Immature natural killer cell (primary cell): ENCODE measurements at regions not wholly inside any gene's neighbourhood (a gene's known extent, or its start where the extent isn't known, plus 50 kb on each side); places are given as distances from the start of the nearest gene placed in this dataset.
"Not testable (repeated sequence)": the region's sequence is repeated elsewhere in the genome, so short reads cannot be mapped to it uniquely, and the experiment has no call there.

Experiments
- DNase-seq, 3 donors: peaks; one replicate each; pipeline ENCODE4 v3.0.0; 2022; ENCODE audit warnings: mixed read lengths in 1 of 3
- H3K27ac Mint-ChIP-seq, 6 donors: one replicate each; pipeline ENCODE4 v1.8.0; 2020; ENCODE audit warnings: mixed read lengths in 6 of 6, mild to moderate bottlenecking in 5 of 6, inconsistent platforms in 4 of 6, moderate library complexity in 3 of 6
- H3K27me3 Mint-ChIP-seq, 3 donors: one replicate each; pipeline ENCODE4 v1.8.0; 2020 to 2021; ENCODE audit warnings: low read depth in 3 of 3, mild to moderate bottlenecking in 3 of 3, mixed read lengths in 3 of 3, moderate library complexity in 3 of 3, inconsistent platforms in 1 of 3
- H3K36me3 Mint-ChIP-seq, 3 donors: one replicate each; pipeline ENCODE4 v1.8.0; 2020; ENCODE audit warnings: mixed read lengths in 3 of 3, inconsistent platforms in 2 of 3, mild to moderate bottlenecking in 2 of 3
- H3K4me1 Mint-ChIP-seq, 2 donors: one replicate each; pipeline ENCODE4 v1.8.0; 2020; ENCODE audit warnings: inconsistent platforms in 2 of 2, mild to moderate bottlenecking in 2 of 2, mixed read lengths in 2 of 2, moderate library complexity in 1 of 2
- H3K4me3 Mint-ChIP-seq, 5 donors: one replicate each; pipeline ENCODE4 v1.8.0; 2020; ENCODE audit warnings: mild to moderate bottlenecking in 5 of 5, mixed read lengths in 5 of 5, inconsistent platforms in 3 of 5, moderate library complexity in 3 of 5
- H3K9me3 Mint-ChIP-seq, 6 donors: one replicate each; pipeline ENCODE4 v1.8.0; 2020; ENCODE audit warnings: mild to moderate bottlenecking in 6 of 6, mixed read lengths in 6 of 6, inconsistent platforms in 4 of 6, moderate library complexity in 3 of 6

DNA sequence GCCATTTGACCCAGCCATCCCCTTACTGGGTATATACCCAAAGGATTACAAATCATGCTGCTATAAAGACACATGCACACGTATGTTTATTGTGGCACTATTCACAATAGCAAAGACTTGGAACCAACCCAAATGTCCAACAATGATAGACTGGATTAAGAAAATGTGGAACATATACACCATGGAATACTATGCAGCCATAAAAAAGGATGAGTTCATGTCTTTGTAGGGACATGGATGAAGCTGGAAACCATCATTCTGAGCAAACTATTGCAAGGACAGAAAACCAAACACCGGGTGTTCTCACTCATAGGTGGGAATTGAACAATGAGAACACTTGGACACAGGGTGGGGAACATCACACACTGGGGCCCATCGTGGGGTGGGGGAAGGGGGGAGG lies 172.5 kb upstream of the POGK start:
- H3K27me3 Mint-ChIP-seq, H3K4me3 Mint-ChIP-seq, H3K4me1 Mint-ChIP-seq, H3K27ac Mint-ChIP-seq, H3K36me3 Mint-ChIP-seq, H3K9me3 Mint-ChIP-seq, DNase-seq: not testable (repeated sequence)

- not testable (repeated sequence) for H3K27me3 Mint-ChIP-seq, H3K36me3 Mint-ChIP-seq, DNase-seq, H3K4me1 Mint-ChIP-seq, H3K4me3 Mint-ChIP-seq, H3K27ac Mint-ChIP-seq, H3K9me3 Mint-ChIP-seq
These were observed 171.7 kb upstream of the POGK start for GRCh38 chr1:166667600-166667999.

GRCh38 chr1:166671627-166672026 lies 167.6 kb upstream of the POGK start:
- Mint-ChIP-seq H3K36me3 (no peaks in the 10 kb centered on the region), H3K27me3 (peaks cover 3 to 13% (median 3%) of the 10 kb centered on the region in 3 donors), H3K4me3 (no peak overlapping the region), H3K9me3 (no peaks in the 10 kb centered on the region), H3K4me1 (peaks cover 15 to 19% of the 10 kb centered on the region in 2 donors), H3K27ac (no peak overlapping the region)
- no peak for DNase-seq

- H3K27ac Mint-ChIP-seq, result no peak overlapping the region
- H3K4me3 Mint-ChIP-seq, result peak overlapping the region in 4 of 5 donors; percentile 1 to 42 (median 22)
These were observed 165.6 kb upstream of the POGK start for GRCh38 chr1:166673722-166674121.

GRCh38 chr1:166675213-166675612 lies 164.1 kb upstream of the POGK start:
- Mint-ChIP-seq H3K4me1 (peaks cover 15 to 19% of the 10 kb centered on the region in 2 donors), H3K36me3 (no peaks in the 10 kb centered on the region), H3K27ac (no peak overlapping the region), H3K27me3 (peaks cover under 1 to 4% (median 3%) of the 10 kb centered on the region in 3 donors), H3K4me3 (no peak overlapping the region), H3K9me3 (peaks cover 0 to 2% (median 0%) of the 10 kb centered on the region in 6 donors)
- no peak for DNase-seq

More at GRCh38 chr1:166673722-166674121, 165.6 kb upstream of the POGK start:
- H3K27me3 Mint-ChIP-seq, result peaks cover 3 to 11% (median 3%) of the 10 kb centered on the region in 3 donors
- DNase-seq, result no peak
- peaks cover 15 to 19% of the 10 kb centered on the region in 2 donors for H3K4me1 Mint-ChIP-seq
- peaks cover 0 to 2% (median 0%) of the 10 kb centered on the region in 6 donors for H3K9me3 Mint-ChIP-seq
- H3K36me3 Mint-ChIP-seq, result no peaks in the 10 kb centered on the region

DNA sequence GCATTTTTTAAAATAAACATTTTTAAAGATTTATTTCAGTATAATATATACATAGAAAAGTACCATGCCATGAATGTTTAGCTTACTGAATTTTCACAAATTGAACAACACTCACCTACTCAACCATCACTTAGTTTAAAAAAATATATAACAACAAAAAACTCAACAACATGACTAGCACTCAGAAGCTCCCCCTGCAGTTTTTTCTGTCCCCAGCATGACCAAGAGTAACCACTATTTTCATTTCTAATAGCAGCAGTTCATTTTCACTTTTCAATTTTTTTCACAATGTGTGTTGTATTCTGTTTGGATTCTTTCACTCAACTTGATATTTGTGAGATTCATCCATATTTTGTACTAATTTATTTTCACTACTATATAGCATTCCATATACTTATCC lies 162.3 kb upstream of the POGK start:
- Mint-ChIP-seq H3K9me3 (peaks cover 0 to 4% (median 0%) of the 10 kb centered on the region in 6 donors), H3K27ac (no peak overlapping the region), H3K4me1 (peaks cover 15 to 19% of the 10 kb centered on the region in 2 donors), H3K36me3 (no peaks in the 10 kb centered on the region), H3K4me3 (no peak overlapping the region), H3K27me3 (peaks cover 0 to 4% (median 3%) of the 10 kb centered on the region in 3 donors)
- no peak for DNase-seq

DNA sequence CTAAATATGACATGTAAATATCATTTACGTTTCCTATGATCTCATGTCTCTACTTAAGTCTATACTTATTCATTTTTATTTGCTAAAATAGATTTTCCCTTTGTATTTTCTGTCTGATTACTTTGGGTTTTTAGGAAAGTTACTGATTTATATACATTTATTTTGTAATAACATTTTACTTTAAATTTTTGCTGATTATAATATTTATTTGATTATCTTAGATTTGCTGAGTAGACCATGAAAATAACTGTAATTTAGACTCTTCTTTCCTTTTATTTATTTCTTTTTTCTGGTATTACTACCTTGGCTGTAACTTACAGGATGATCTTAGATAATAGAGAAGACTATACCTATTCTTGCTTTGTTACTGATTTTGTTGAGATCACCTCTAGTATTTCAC lies 159.9 kb upstream of the POGK start:
- Mint-ChIP-seq H3K4me3 (no peak overlapping the region), H3K36me3 (no peaks in the 10 kb centered on the region), H3K9me3 (peaks cover 0 to 4% (median 0%) of the 10 kb centered on the region in 6 donors), H3K27ac (no peak overlapping the region), H3K4me1 (peaks cover 0 to 2% of the 10 kb centered on the region in 2 donors), H3K27me3 (peaks cover 0 to 4% (median 0%) of the 10 kb centered on the region in 3 donors)
- no peak for DNase-seq

GRCh38 chr1:166682588-166682987 lies 156.7 kb upstream of the POGK start:
- no peak for DNase-seq
- no peak overlapping the region for H3K27ac Mint-ChIP-seq
- H3K4me3 Mint-ChIP-seq, result no peak overlapping the region
- peaks cover 1 to 4% (median 3%) of the 10 kb centered on the region in 3 donors for H3K27me3 Mint-ChIP-seq
- H3K9me3 Mint-ChIP-seq, result peaks cover 0 to 18% (median 11%) of the 10 kb centered on the region in 6 donors
- peaks cover 0 to 7% (median 0%) of the 10 kb centered on the region in 3 donors for H3K36me3 Mint-ChIP-seq
- no peaks in the 10 kb centered on the region for H3K4me1 Mint-ChIP-seq

DNA sequence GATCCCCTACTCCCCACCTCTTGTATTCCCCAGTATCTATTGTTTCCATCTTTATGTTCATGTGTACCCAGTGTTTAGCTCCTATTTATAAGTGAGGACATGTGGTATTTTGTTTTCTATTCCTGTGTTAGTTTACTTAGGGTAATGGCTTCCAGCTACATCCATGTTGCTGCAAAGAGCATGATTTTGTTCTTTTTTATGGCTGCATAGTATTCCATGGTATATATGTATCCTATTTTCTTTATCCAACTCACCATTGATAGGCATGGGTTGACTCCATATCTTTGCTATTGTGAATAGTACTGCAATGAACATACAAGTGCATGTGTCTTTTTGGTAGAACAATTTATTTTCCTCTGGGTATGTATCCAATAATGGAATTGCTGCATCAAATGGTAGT lies 154.6 kb upstream of the POGK start:
- H3K4me3 Mint-ChIP-seq, DNase-seq, H3K27ac Mint-ChIP-seq, H3K4me1 Mint-ChIP-seq, H3K27me3 Mint-ChIP-seq, H3K36me3 Mint-ChIP-seq: not testable (repeated sequence)
- H3K9me3 Mint-ChIP-seq, result peaks cover 0 to 18% (median 11%) of the 10 kb centered on the region in 6 donors

GRCh38 chr1:166685200-166685599 lies 154.1 kb upstream of the POGK start:
- Mint-ChIP-seq H3K4me3 (no peak overlapping the region), H3K9me3 (peaks cover 0 to 18% (median 11%) of the 10 kb centered on the region in 6 donors), H3K4me1 (no peaks in the 10 kb centered on the region), H3K36me3 (peaks cover 0 to 7% (median 0%) of the 10 kb centered on the region in 3 donors), H3K27me3 (peaks cover 1 to 4% (median 4%) of the 10 kb centered on the region in 3 donors), H3K27ac (no peak overlapping the region)
- no peak for DNase-seq

- not testable (repeated sequence) for H3K36me3 Mint-ChIP-seq, H3K4me3 Mint-ChIP-seq, H3K27me3 Mint-ChIP-seq, DNase-seq, H3K4me1 Mint-ChIP-seq, H3K27ac Mint-ChIP-seq
- H3K9me3 Mint-ChIP-seq, result peaks cover 0 to 18% (median 10%) of the 10 kb centered on the region in 6 donors
These were observed 153.4 kb upstream of the POGK start for GRCh38 chr1:166685891-166686290.

GRCh38 chr1:166690596-166690995 lies 148.7 kb upstream of the POGK start:
- not testable (repeated sequence) for H3K4me3 Mint-ChIP-seq, H3K36me3 Mint-ChIP-seq, DNase-seq, H3K27ac Mint-ChIP-seq, H3K27me3 Mint-ChIP-seq, H3K4me1 Mint-ChIP-seq
- H3K9me3 Mint-ChIP-seq, result peaks cover 2 to 12% (median 8%) of the 10 kb centered on the region in 6 donors

GRCh38 chr1:166691476-166691875 lies 147.8 kb upstream of the POGK start:
- DNase-seq, result no peak
- H3K4me3 Mint-ChIP-seq, result no peak overlapping the region
- no peak overlapping the region for H3K27ac Mint-ChIP-seq
- H3K4me1 Mint-ChIP-seq, result no peaks in the 10 kb centered on the region
- H3K27me3 Mint-ChIP-seq, result peaks cover 1 to 7% (median 4%) of the 10 kb centered on the region in 3 donors
- H3K9me3 Mint-ChIP-seq, result peaks cover 2 to 3% (median 2%) of the 10 kb centered on the region in 6 donors
- no peaks in the 10 kb centered on the region for H3K36me3 Mint-ChIP-seq

- no peak for DNase-seq
- peaks cover 0 to 7% (median 2%) of the 10 kb centered on the region in 3 donors for H3K27me3 Mint-ChIP-seq
- no peaks in the 10 kb centered on the region for H3K36me3 Mint-ChIP-seq
- no peak overlapping the region for H3K4me3 Mint-ChIP-seq
- H3K4me1 Mint-ChIP-seq, result no peaks in the 10 kb centered on the region
- no peak overlapping the region for H3K27ac Mint-ChIP-seq
- H3K9me3 Mint-ChIP-seq, result peaks cover 0 to 2% (median 0%) of the 10 kb centered on the region in 6 donors
These were observed 146.9 kb upstream of the POGK start for GRCh38 chr1:166692346-166692745.

- Mint-ChIP-seq H3K36me3 (no peaks in the 10 kb centered on the region), H3K4me1 (no peaks in the 10 kb centered on the region), H3K27ac (no peak overlapping the region), H3K27me3 (peaks cover 0 to 7% (median 2%) of the 10 kb centered on the region in 3 donors), H3K4me3 (no peak overlapping the region), H3K9me3 (peaks cover 0 to 2% (median 0%) of the 10 kb centered on the region in 6 donors)
- DNase-seq, result no peak
These were observed 146.1 kb upstream of the POGK start for GRCh38 chr1:166693158-166693557.
